ENCODE measurements at regions not wholly inside any gene's neighbourhood (a gene's known extent, or its start where the extent isn't known, plus 50 kb on each side); places are given as distances from the start of the nearest gene placed in this dataset.

DNA sequence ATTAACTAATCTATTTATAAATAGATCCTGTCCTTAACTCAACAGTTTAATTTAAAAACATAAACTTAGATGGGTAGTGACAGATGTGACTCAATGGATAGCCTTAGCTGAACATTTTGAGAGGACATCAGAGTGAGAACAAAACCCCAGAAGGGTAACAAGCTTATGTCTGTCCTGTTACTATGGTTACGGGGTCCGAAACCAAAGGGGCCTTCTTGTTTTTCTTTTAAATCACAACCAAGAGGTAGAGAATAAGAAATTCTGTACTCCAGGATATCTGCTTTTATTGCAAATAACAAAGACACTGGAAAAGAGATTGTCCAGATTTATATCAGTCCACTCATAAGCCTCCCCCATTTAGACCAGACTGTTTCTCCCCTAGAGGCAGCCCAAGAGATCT is 612.1 kb downstream of the MTRR start:
- TF ChIP-seq, protein P1, sequence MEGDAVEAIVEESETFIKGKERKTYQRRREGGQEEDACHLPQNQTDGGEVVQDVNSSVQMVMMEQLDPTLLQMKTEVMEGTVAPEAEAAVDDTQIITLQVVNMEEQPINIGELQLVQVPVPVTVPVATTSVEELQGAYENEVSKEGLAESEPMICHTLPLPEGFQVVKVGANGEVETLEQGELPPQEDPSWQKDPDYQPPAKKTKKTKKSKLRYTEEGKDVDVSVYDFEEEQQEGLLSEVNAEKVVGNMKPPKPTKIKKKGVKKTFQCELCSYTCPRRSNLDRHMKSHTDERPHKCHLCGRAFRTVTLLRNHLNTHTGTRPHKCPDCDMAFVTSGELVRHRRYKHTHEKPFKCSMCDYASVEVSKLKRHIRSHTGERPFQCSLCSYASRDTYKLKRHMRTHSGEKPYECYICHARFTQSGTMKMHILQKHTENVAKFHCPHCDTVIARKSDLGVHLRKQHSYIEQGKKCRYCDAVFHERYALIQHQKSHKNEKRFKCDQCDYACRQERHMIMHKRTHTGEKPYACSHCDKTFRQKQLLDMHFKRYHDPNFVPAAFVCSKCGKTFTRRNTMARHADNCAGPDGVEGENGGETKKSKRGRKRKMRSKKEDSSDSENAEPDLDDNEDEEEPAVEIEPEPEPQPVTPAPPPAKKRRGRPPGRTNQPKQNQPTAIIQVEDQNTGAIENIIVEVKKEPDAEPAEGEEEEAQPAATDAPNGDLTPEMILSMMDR (optimal IDR thresholded peaks at IDR 0.05 in 1 of 3, IDR thresholded peaks at IDR 0.05 in 1 of 3, conservative IDR thresholded peaks at IDR 0.05 in 1 of 3; ENCODE audit: extremely low read depth in 1 of 3, insufficient read depth in 2 of 3, low read length in 3 of 3) = no peak
- no peak for TF ChIP-seq EZH2 (IDR thresholded peaks at IDR 0.05; ENCODE audit: low read length)

Data from keratinocyte (primary cell).